ENCODE measurements at regions not wholly inside any gene's neighbourhood (a gene's known extent, or its start where the extent isn't known, plus 50 kb on each side); places are given as distances from the start of the nearest gene placed in this dataset. TPM values are rescaled to one million over a fixed set of nuclear protein-coding genes. Genes with fewer than 3 reads are reported as not detected.

- Histone ChIP-seq H2BK5ac (ENCODE audit: low read length) (no peak overlapping the region), H2BK12ac (ENCODE audit: low read length) (no peak overlapping the region), H3K36me3 (replicated peaks in 1 of 2; ENCODE audit: control insufficient read depth in 2 of 2, insufficient read depth in 2 of 2, low read length in 2 of 2) (no peaks in the 10 kb centered on the region), H2AK5ac (ENCODE audit: low read depth, low read length) (no peak overlapping the region), H4K91ac (ENCODE audit: low read depth, low read length, poor library complexity) (no peak overlapping the region), H3K79me1 (ENCODE audit: low read depth, low read length) (no peaks in the 10 kb centered on the region), H3K9me3 (replicated peaks in 1 of 2; ENCODE audit: control insufficient read depth in 2 of 2, insufficient read depth in 1 of 2, low read depth in 1 of 2, low read length in 2 of 2) (no peaks in the 10 kb centered on the region), H2BK120ac (ENCODE audit: low read depth, low read length) (no peak overlapping the region), H3K4me1 (ENCODE audit: control insufficient read depth in 2 of 2, insufficient read depth in 1 of 2, low read depth in 1 of 2, low read length in 2 of 2) (no peaks in the 10 kb centered on the region), H4K8ac (ENCODE audit: low read depth, low read length) (no peak overlapping the region), H3K18ac (ENCODE audit: low read length) (no peak overlapping the region), H3K27me3 (ENCODE audit: control insufficient read depth in 3 of 3, insufficient read depth in 3 of 3, low read depth in 1 of 3, low read length in 3 of 3) (no peaks in the 10 kb centered on the region), H2AFZ (ENCODE audit: low read length) (no peak overlapping the region), H3K4me2 (ENCODE audit: insufficient read depth, low read length, poor library complexity, severe bottlenecking) (no peak overlapping the region), H3K4me3 (ENCODE audit: low read length in 2 of 2) (no peak overlapping the region), H3K27ac (replicated peaks; ENCODE audit: low read length) (no peak overlapping the region), H3K14ac (ENCODE audit: low read length) (no peak overlapping the region), H3K4ac (ENCODE audit: low read length) (no peak overlapping the region), H2BK15ac (ENCODE audit: low read length) (no peak overlapping the region), H3K23ac (ENCODE audit: low read depth, low read length, poor library complexity) (no peak overlapping the region), H3K9ac (ENCODE audit: low read depth, low read length, poor library complexity) (no peak overlapping the region)
- DNase-seq (ENCODE audit: low spot score): no peak
These were observed 60.2 kb upstream of the MAOA start for GRCh38 chrX:43595931-43596330.

- H3K18ac ChIP-seq (ENCODE audit: low read length): no peak overlapping the region
These were observed 51.3 kb upstream of the MAOA start for GRCh38 chrX:43604753-43605152.

GRCh38 chrX:43605351-43605750, 50.7 kb upstream of the MAOA start:
- Histone ChIP-seq H3K4ac (ENCODE audit: low read length) (no peak overlapping the region), H3K9ac (ENCODE audit: low read depth, low read length, poor library complexity) (no peak overlapping the region), H2BK5ac (ENCODE audit: low read length) (no peak overlapping the region), H2AFZ (ENCODE audit: low read length) (peak overlapping the region; percentile 56), H3K4me2 (ENCODE audit: insufficient read depth, low read length, poor library complexity, severe bottlenecking) (no peak overlapping the region), H4K8ac (ENCODE audit: low read depth, low read length) (no peak overlapping the region), H3K27me3 (ENCODE audit: control insufficient read depth in 3 of 3, insufficient read depth in 3 of 3, low read depth in 1 of 3, low read length in 3 of 3) (no peaks in the 10 kb centered on the region), H3K36me3 (replicated peaks in 1 of 2; ENCODE audit: control insufficient read depth in 2 of 2, insufficient read depth in 2 of 2, low read length in 2 of 2) (no peaks in the 10 kb centered on the region), H3K18ac (ENCODE audit: low read length) (no peak overlapping the region), H2BK120ac (ENCODE audit: low read depth, low read length) (no peak overlapping the region), H3K14ac (ENCODE audit: low read length) (no peak overlapping the region), H2BK12ac (ENCODE audit: low read length) (no peak overlapping the region), H3K79me1 (ENCODE audit: low read depth, low read length) (no peaks in the 10 kb centered on the region), H2AK5ac (ENCODE audit: low read depth, low read length) (no peak overlapping the region), H2BK15ac (ENCODE audit: low read length) (no peak overlapping the region), H3K23ac (ENCODE audit: low read depth, low read length, poor library complexity) (no peak overlapping the region), H3K4me3 (ENCODE audit: low read length in 2 of 2) (no peak overlapping the region), H3K27ac (replicated peaks; ENCODE audit: low read length) (no peak overlapping the region), H3K9me3 (replicated peaks in 1 of 2; ENCODE audit: control insufficient read depth in 2 of 2, insufficient read depth in 1 of 2, low read depth in 1 of 2, low read length in 2 of 2) (peaks cover 0 to 3% of the 10 kb centered on the region in 2 donors), H4K91ac (ENCODE audit: low read depth, low read length, poor library complexity) (no peak overlapping the region), H3K4me1 (ENCODE audit: control insufficient read depth in 2 of 2, insufficient read depth in 1 of 2, low read depth in 1 of 2, low read length in 2 of 2) (no peaks in the 10 kb centered on the region)
- DNase-seq (ENCODE audit: low spot score): no peak
- WGBS, 2 donors (ENCODE audit: extremely low coverage in 2 of 2, insufficient read length in 2 of 2, insufficient replicate concordance in 1 of 2): no CpG with 5 or more reads among the region's 4 CpGs

More at GRCh38 chrX:43604753-43605152, 51.3 kb upstream of the MAOA start:
- Histone ChIP-seq H2BK15ac (ENCODE audit: low read length) (no peak overlapping the region), H2BK5ac (ENCODE audit: low read length) (no peak overlapping the region), H3K4me3 (ENCODE audit: low read length in 2 of 2) (no peak overlapping the region), H3K9me3 (replicated peaks in 1 of 2; ENCODE audit: control insufficient read depth in 2 of 2, insufficient read depth in 1 of 2, low read depth in 1 of 2, low read length in 2 of 2) (peaks cover 0 to 3% of the 10 kb centered on the region in 2 donors), H3K27ac (replicated peaks; ENCODE audit: low read length) (no peak overlapping the region), H4K8ac (ENCODE audit: low read depth, low read length) (no peak overlapping the region), H2BK120ac (ENCODE audit: low read depth, low read length) (no peak overlapping the region), H2BK12ac (ENCODE audit: low read length) (no peak overlapping the region), H3K23ac (ENCODE audit: low read depth, low read length, poor library complexity) (no peak overlapping the region), H2AK5ac (ENCODE audit: low read depth, low read length) (no peak overlapping the region), H3K27me3 (ENCODE audit: control insufficient read depth in 3 of 3, insufficient read depth in 3 of 3, low read depth in 1 of 3, low read length in 3 of 3) (no peaks in the 10 kb centered on the region), H3K4me1 (ENCODE audit: control insufficient read depth in 2 of 2, insufficient read depth in 1 of 2, low read depth in 1 of 2, low read length in 2 of 2) (no peaks in the 10 kb centered on the region), H3K4ac (ENCODE audit: low read length) (no peak overlapping the region), H3K36me3 (replicated peaks in 1 of 2; ENCODE audit: control insufficient read depth in 2 of 2, insufficient read depth in 2 of 2, low read length in 2 of 2) (no peaks in the 10 kb centered on the region), H2AFZ (ENCODE audit: low read length) (peak overlapping the region; percentile 73), H3K9ac (ENCODE audit: low read depth, low read length, poor library complexity) (no peak overlapping the region), H4K91ac (ENCODE audit: low read depth, low read length, poor library complexity) (no peak overlapping the region), H3K4me2 (ENCODE audit: insufficient read depth, low read length, poor library complexity, severe bottlenecking) (no peak overlapping the region), H3K14ac (ENCODE audit: low read length) (no peak overlapping the region), H3K79me1 (ENCODE audit: low read depth, low read length) (no peaks in the 10 kb centered on the region)
- no peak for DNase-seq (ENCODE audit: low spot score)

Small RNAs in the stretch of these regions (small RNA-seq; reads per million reads assigned to genes)
- gene AL451086.1 (ENCODE audit: insufficient read depth): not detected
